Ovary (tissue), 7 donors: ENCODE measurements at regions not wholly inside any gene's neighbourhood (a gene's known extent, or its start where the extent isn't known, plus 50 kb on each side); places are given as distances from the start of the nearest gene placed in this dataset.

Source experiments
- DNase-seq, 5 donors: peaks; one replicate each; pipeline ENCODE4 v3.0.0-alpha.2; 2019 to 2020
- H3K27ac ChIP-seq, 2 donors: fragments of 200-600 bp; one replicate each; pipeline versions ENCODE4 v1.5.1 to v1.8.0; 2019 to 2022
- H3K27me3 ChIP-seq: fragments of 200-600 bp; one replicate; pipeline ENCODE4 v1.8.0; 2022
- H3K36me3 ChIP-seq: fragments of 200-600 bp; sonication (generic); one replicate; pipeline ENCODE4 v1.5.1; 2019
- H3K4me1 ChIP-seq: one replicate; pipeline ENCODE4 v1.8.1; 2013; ENCODE audit warnings: mild to moderate bottlenecking, moderate library complexity; ENCODE audit not compliant: insufficient read depth
- H3K4me3 ChIP-seq: fragments of 200-600 bp; sonication (generic); one replicate; pipeline ENCODE4 v1.5.1; 2017
- H3K9me3 ChIP-seq, 2 donors: fragments of 200-600 bp in 1 of 2; sonication (generic) in 1 of 2; one replicate each; pipeline versions ENCODE4 v1.5.1 to v1.8.1; 2013 to 2019; ENCODE audit warnings: mild to moderate bottlenecking in 1 of 2, moderate library complexity in 1 of 2
- EP300 ChIP-seq: sonication (generic); formaldehyde crosslinking; IDR thresholded peaks from one replicate; pipeline ENCODE4 v1.6.1; 2017; ENCODE audit warnings: antibody characterized with exemption
- POLR2A ChIP-seq: fragments of 450-650 bp; IDR thresholded peaks from one replicate; pipeline ENCODE4 v1.6.1; 2017; ENCODE audit warnings: antibody characterized with exemption, mild to moderate bottlenecking, moderate library complexity
- WGBS, 3 donors: extraction: QIAGEN DNeasy Blood & Tissue Kit in 1 of 3; methylation state at CpG; one replicate each; pipeline versions ENCODE4 v1.1.5 to v1.1.7; 2013 to 2017; 5-methylcytosine and 5-hydroxymethylcytosine counted together
- intact Hi-C, 4 donors: fragments of 100-400 bp; cut with DNase I; formaldehyde crosslinking; loops; one replicate each; pipeline versions ENCODE4 v1.11.0 to v1.15.1; 2022 to 2023
- TF ChIP-seq, protein P1 (sequence below), 3 donors: fragments of 450-650 bp in 2 of 3; fragments of 200-600 bp in 1 of 3; IDR thresholded peaks; one replicate each; pipeline versions ENCODE4 v1.5.1 to v1.8.0; 2016 to 2022; ENCODE audit warnings: antibody characterized with exemption in 3 of 3, mild to moderate bottlenecking in 1 of 3
- donor health status: DM: no; HTN: no; CAD: no; lungs with moderate emphysema.
- donor health status: DM: no; HTN: no; CAD: no.
- donor health status: Bipolar disorder and iron deficiency.
- donor health status: DM: no; HTN: no; CAD: no.
- donor health status: DM: yes; HTN: yes; CAD: no.

DNA sequence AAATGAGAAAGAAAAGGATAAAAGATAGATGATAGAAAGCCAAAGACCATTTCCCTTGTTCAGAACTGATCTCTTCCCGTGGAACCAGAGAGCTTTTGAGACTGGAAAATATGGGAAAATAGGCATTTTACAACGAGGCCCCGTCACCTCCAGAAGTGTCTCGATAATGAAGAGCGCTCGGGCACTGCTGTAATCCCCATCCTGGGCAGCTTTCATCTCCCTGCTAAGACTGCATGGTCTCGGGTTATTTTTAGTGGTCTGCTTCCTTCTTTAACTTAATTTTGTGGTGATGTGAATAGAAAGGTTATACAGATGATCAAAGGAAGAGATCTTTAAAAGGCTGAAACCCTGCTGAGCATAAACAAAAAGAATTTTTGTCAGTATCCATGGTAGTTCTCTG lies 176.6 kb downstream of the METTL4 start:
- H3K27ac ChIP-seq, result no peak overlapping the region
- WGBS, 3 donors, result 87 to 94% (median 92%) methylated on average over 7 of the region's 7 CpGs
- H3K4me3 ChIP-seq, result no peak overlapping the region
- DNase-seq, result no peak
- TF ChIP-seq, protein P1, sequence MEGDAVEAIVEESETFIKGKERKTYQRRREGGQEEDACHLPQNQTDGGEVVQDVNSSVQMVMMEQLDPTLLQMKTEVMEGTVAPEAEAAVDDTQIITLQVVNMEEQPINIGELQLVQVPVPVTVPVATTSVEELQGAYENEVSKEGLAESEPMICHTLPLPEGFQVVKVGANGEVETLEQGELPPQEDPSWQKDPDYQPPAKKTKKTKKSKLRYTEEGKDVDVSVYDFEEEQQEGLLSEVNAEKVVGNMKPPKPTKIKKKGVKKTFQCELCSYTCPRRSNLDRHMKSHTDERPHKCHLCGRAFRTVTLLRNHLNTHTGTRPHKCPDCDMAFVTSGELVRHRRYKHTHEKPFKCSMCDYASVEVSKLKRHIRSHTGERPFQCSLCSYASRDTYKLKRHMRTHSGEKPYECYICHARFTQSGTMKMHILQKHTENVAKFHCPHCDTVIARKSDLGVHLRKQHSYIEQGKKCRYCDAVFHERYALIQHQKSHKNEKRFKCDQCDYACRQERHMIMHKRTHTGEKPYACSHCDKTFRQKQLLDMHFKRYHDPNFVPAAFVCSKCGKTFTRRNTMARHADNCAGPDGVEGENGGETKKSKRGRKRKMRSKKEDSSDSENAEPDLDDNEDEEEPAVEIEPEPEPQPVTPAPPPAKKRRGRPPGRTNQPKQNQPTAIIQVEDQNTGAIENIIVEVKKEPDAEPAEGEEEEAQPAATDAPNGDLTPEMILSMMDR (IDR thresholded peaks at IDR 0.05), result no peak
- TF ChIP-seq EP300 (no peak), POLR2A (no peak)
- no peaks in the 10 kb centered on the region for H3K27me3 ChIP-seq
- H3K36me3 ChIP-seq, result no peaks in the 10 kb centered on the region
- H3K4me1 ChIP-seq, result no peaks in the 10 kb centered on the region
- no peaks in the 10 kb centered on the region for H3K9me3 ChIP-seq
- intact Hi-C loops, result no loop called here

DNA sequence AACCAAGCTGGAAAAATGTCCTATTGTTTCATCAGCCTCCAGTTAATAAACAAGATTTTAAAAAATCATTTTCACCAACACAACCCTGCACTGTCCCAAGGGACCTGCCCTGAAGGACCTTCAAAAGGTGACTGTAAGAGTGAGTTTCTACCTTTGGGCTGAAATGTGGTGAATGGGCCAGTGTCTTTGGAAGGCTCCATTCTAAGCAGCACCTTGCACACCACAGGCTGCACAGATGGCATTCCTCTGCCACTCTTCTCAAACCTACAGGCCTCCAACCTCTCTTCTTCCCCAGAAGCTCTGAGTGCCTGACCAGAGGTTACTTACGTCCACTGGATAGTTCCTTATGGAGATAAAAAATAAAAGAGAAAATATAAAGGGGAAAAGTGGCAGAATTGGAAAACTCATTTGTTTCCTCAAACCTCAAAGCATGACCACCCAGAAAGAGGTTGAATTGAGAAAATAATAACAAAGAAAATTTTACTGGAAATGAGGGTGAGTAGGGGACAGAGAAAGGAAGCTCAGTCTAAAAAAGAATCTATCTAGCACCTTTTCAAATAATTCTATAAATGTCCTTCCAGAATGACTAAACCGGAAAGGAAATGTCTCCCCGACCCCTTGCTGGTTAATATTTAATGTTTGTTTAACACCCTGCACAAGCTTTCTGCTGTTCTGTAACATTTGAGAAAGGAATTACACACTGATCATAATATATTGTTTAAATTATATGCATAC lies 175.7 kb downstream of the METTL4 start:
- Histone ChIP-seq H3K27me3 (no peaks in the 10 kb centered on the region), H3K4me1 (no peaks in the 10 kb centered on the region), H3K36me3 (no peaks in the 10 kb centered on the region), H3K4me3 (no peak overlapping the region), H3K27ac (no peak overlapping the region), H3K9me3 (no peaks in the 10 kb centered on the region)
- intact Hi-C loops, result no loop called here
- no peak for DNase-seq
- 58 to 66% (median 58%) methylated on average over 3 of the region's 3 CpGs for WGBS, 3 donors
- TF ChIP-seq EP300 (no peak), POLR2A (no peak)
- TF ChIP-seq, protein P1 (IDR thresholded peaks at IDR 0.05), result no peak

DNA sequence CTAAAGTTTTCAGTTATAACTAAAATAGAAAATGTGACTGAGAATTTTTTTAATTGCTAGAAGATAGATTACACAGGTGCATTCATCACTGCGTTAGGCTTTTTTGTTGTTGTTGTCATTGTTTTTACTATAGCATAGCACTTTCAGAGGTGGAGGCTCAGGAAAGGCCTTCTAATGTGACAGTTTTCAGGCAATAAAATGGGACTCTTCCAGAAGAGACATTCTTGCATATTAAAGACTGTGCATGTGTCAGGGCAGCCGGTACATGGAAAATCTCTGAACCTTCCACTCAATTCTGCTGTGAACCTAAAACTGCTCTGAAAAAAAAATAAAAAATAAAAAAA lies 175.2 kb downstream of the METTL4 start:
- intact Hi-C loops, result no loop called here
- H3K4me1 ChIP-seq, result no peaks in the 10 kb centered on the region
- no peaks in the 10 kb centered on the region for H3K27me3 ChIP-seq
- H3K4me3 ChIP-seq, result no peak overlapping the region
- WGBS, 3 donors, result 75 to 86% (median 86%) methylated on average over 2 of the region's 2 CpGs
- H3K27ac ChIP-seq, result no peak overlapping the region
- no peak for DNase-seq
- H3K36me3 ChIP-seq, result no peaks in the 10 kb centered on the region
- TF ChIP-seq, protein P1 (IDR thresholded peaks at IDR 0.05), result no peak
- TF ChIP-seq EP300, result no peak
- TF ChIP-seq POLR2A, result no peak
- H3K9me3 ChIP-seq, result no peaks in the 10 kb centered on the region

DNA sequence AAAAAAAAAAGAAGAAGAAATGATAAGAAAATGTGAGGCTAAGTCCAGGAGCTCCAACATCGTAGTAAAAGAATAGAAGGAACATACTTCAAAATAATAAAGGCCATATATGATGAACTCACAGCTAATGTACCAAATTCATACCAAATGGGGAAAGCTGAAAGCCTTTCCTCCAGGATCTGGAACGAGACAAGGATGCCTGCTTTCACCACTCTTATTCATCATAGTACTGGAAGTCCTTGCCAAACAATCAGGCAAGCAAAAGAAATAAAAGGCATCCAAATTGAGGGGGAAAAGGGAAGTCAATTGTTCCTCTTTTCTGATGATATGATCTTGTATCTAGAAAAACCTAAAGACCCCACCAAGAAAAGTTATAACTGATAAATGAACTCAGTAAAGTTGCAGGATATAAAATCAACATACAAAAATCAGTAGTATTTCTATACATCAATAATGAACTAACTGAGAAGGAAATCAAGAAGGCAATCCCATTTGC lies 170.6 kb downstream of the METTL4 start:
- Histone ChIP-seq H3K4me3 (no peak overlapping the region), H3K4me1 (no peaks in the 10 kb centered on the region), H3K27ac (no peak overlapping the region), H3K9me3 (no peaks in the 10 kb centered on the region), H3K36me3 (no peaks in the 10 kb centered on the region), H3K27me3 (no peaks in the 10 kb centered on the region)
- intact Hi-C loops, result no loop called here
- 76 to 83% (median 80%) methylated on average over 2 of the region's 2 CpGs for WGBS, 3 donors
- TF ChIP-seq, protein P1 (IDR thresholded peaks at IDR 0.05), result no peak
- no peak for TF ChIP-seq EP300
- no peak for TF ChIP-seq POLR2A
- DNase-seq, result no peak
